ENCODE measurements at regions not wholly inside any gene's neighbourhood (a gene's known extent, or its start where the extent isn't known, plus 50 kb on each side); places are given as distances from the start of the nearest gene placed in this dataset.
"Not testable (repeated sequence)": the region's sequence is repeated elsewhere in the genome, so short reads cannot be mapped to it uniquely, and the experiment has no call there.

- TF ChIP-seq, protein P1, sequence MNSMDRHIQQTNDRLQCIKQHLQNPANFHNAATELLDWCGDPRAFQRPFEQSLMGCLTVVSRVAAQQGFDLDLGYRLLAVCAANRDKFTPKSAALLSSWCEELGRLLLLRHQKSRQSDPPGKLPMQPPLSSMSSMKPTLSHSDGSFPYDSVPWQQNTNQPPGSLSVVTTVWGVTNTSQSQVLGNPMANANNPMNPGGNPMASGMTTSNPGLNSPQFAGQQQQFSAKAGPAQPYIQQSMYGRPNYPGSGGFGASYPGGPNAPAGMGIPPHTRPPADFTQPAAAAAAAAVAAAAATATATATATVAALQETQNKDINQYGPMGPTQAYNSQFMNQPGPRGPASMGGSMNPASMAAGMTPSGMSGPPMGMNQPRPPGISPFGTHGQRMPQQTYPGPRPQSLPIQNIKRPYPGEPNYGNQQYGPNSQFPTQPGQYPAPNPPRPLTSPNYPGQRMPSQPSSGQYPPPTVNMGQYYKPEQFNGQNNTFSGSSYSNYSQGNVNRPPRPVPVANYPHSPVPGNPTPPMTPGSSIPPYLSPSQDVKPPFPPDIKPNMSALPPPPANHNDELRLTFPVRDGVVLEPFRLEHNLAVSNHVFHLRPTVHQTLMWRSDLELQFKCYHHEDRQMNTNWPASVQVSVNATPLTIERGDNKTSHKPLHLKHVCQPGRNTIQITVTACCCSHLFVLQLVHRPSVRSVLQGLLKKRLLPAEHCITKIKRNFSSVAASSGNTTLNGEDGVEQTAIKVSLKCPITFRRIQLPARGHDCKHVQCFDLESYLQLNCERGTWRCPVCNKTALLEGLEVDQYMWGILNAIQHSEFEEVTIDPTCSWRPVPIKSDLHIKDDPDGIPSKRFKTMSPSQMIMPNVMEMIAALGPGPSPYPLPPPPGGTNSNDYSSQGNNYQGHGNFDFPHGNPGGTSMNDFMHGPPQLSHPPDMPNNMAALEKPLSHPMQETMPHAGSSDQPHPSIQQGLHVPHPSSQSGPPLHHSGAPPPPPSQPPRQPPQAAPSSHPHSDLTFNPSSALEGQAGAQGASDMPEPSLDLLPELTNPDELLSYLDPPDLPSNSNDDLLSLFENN (IDR thresholded peaks at IDR 0.05; ENCODE audit: low read depth in 2 of 2, low read length in 2 of 2), result no peak
These were observed 128.7 kb upstream of the SLC35G4 start (continued) for GRCh38 chr18:11480692-11481091.

- BruUV-seq (replicated peaks); H3K4me2 ChIP-seq (ENCODE audit: insufficient read depth, low read length); ATAC-seq; FAIRE-seq; H3K36me3 ChIP-seq (ENCODE audit: control insufficient read depth, insufficient read depth, low read length); in situ Hi-C loops (cut with MboI); H3K27me3 ChIP-seq (ENCODE audit: control insufficient read depth in 2 of 2, insufficient read depth in 2 of 2, low read length in 2 of 2); intact Hi-C loops (cut with micrococcal nuclease); H3K79me2 ChIP-seq (ENCODE audit: control insufficient read depth, insufficient read depth, low read length); H3K9me3 ChIP-seq (replicated peaks; ENCODE audit: control insufficient read depth, insufficient read depth, low read depth, low read length); H3K4me1 ChIP-seq (replicated peaks in 1 of 2; ENCODE audit: control insufficient read depth in 2 of 2, insufficient read depth in 2 of 2, low read length in 2 of 2); DNase-seq (ENCODE audit: extremely low read depth in 1 of 4, low spot score in 3 of 4); H2AFZ ChIP-seq (ENCODE audit: low read depth, low read length); H4K20me1 ChIP-seq (replicated peaks; ENCODE audit: control insufficient read depth, insufficient read depth, low read length); H3K27ac ChIP-seq (ENCODE audit: extremely low read depth, low read depth, low read length); H3K9me1 ChIP-seq (ENCODE audit: control insufficient read depth, insufficient read depth, low read length); CTCF ChIA-PET (ENCODE audit: low intra/inter-chr PET ratio); H3K9ac ChIP-seq (ENCODE audit: insufficient read depth in 1 of 2, low read depth in 2 of 2, low read length in 2 of 2); H3K4me3 ChIP-seq; POLR2A ChIA-PET: not testable (repeated sequence)
- 0% methylated on average over 7 of the region's 7 CpGs for WGBS (ENCODE audit: insufficient coverage, low coverage, missing lambda C conversion rate)
These were observed 130.4 kb upstream of the SLC35G4 start for GRCh38 chr18:11479031-11479430.

Measured in K562 (cell line).